GM12873 (cell line): ENCODE measurements at regions not wholly inside any gene's neighbourhood (a gene's known extent, or its start where the extent isn't known, plus 50 kb on each side); places are given as distances from the start of the nearest gene placed in this dataset.

Experiments
- TF ChIP-seq, protein P1 (sequence below): IDR thresholded peaks from 2 replicates; pipeline ENCODE4 v1.5.1; 2012; ENCODE audit warnings: low read depth, mild to moderate bottlenecking, moderate library complexity, low read length, control low read depth; ENCODE audit not compliant: insufficient read depth; ENCODE audit errors: missing control alignments

DNA sequence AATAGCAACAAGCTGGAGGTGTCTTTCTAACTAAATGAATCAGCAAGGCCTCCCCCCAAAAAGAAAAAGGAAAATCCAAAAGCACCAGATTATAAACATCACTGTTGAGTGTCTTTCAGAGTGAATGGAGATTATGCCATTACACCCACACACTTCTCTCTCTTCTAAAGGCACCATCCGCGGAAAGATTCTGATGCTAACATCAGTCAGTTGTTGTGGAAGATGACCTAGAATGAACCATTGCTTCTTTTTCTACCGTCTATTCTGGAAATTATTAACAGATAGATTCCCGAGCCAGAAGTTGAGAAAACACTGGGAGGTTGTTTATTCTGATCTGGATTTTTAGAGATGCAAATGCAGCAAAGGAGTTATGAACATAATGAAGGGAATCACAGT is 60.9 kb upstream of the FAM20A start:
- TF ChIP-seq, protein P1, sequence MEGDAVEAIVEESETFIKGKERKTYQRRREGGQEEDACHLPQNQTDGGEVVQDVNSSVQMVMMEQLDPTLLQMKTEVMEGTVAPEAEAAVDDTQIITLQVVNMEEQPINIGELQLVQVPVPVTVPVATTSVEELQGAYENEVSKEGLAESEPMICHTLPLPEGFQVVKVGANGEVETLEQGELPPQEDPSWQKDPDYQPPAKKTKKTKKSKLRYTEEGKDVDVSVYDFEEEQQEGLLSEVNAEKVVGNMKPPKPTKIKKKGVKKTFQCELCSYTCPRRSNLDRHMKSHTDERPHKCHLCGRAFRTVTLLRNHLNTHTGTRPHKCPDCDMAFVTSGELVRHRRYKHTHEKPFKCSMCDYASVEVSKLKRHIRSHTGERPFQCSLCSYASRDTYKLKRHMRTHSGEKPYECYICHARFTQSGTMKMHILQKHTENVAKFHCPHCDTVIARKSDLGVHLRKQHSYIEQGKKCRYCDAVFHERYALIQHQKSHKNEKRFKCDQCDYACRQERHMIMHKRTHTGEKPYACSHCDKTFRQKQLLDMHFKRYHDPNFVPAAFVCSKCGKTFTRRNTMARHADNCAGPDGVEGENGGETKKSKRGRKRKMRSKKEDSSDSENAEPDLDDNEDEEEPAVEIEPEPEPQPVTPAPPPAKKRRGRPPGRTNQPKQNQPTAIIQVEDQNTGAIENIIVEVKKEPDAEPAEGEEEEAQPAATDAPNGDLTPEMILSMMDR, result no peak

DNA sequence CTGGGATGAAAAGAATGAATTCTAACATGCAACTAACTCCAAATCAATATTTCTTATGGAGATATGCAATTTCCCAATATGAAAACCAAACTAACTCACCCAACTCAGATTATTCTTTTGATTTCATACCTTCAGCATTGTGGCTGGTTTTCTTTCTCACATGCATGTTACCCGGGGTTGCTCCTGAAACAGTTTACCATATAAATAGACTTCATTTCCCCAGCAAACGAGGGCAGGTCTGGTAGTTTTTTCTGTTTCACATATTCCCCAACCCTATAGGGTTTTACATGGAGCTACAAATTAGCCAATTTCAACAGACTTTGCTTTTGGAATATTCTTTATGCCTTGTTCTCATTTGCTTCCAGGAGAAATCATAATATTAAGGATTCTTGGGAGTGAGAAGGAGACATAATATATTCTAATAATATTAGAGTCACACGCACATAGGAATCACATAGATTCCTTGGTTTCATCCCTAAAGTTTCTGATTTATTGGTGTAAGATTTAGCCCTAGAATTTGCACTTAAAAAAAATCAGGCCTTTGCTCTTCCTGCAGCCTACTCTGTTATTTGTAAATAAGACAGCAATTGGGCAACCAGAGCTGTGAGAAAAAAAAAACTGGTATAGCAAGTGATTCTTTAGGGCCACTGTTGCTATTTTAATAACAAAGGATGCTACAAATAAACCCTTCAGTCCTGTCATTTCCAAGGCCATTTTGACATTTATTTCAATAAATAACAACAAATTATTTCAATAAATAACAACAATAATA is 60.3 kb upstream of the FAM20A start:
- TF ChIP-seq, protein P1, result no peak

DNA sequence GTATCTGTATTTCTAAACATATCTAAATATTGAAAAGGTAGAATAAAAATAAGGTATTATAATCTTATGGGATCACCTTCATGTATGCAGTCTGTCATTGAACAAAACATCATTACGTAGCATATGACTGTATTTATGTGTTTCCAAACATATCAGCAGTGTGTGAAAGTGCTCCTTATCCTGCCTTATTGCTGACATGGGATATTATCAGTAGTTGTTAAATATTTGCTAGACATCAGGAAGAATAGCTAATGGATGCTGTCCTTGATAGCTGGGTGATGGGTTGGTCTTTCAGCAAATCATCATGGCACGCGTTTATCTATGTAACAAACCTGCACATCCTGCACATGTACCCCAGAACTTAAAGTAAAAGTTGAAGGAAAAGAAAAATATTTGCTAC is 59.1 kb upstream of the FAM20A start:
- TF ChIP-seq, protein P1, result no peak

DNA sequence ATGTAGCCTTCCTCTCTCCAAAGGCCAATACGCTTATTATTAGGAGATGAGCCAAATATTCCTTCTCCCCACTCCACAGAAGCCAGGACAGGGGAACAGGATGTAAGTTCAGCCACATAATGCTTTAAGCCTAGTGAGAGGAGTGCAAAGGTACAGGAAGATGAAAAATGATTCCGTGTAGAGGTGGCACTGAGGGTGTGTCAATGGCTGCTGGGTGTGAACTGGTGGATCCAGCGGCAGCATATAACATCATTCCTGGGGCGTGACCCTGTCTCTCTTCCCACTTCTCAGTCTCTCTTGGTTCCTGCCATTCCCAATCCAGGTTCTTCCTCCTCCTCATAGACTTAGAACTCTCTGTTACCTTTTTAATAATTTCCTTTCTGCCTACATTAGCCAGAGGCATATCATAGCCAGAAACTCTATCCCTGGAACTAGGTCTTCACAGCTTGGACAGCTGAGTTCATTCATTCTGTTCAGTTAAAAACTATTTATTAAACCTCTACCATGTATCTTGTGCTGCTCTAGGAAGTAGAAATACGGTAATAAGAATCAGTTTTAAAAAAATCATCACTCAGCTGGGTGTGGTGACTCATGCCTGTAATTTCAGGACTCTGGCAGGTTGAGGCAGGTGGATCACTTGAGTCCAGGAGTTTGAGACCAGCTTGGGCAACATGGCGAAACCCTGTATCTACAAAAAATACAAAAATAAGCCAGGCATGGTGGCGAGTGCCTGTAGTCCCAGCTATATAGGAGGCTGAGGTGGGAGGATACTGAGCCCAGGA is 58.0 kb upstream of the FAM20A start:
- TF ChIP-seq, protein P1, result no peak

DNA sequence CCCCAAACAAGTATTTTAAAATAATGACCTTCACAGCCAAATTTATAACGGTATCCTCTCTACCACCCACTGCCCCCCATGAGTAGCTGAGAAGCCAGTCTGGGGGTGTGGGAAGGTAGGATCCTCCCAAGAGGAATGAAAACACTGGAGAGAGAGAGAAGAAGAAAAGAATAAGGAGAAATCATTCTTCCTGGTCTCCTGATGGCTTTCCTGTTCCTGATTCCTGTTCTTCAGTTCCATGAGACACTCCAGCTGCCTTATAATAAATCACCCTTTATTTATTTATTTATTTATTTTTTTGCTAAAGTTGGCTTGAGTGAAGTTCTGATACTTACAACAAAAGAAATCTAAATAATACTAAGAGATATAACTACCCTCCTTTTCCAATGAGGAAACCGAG is 56.4 kb upstream of the FAM20A start:
- TF ChIP-seq, protein P1, result no peak

DNA sequence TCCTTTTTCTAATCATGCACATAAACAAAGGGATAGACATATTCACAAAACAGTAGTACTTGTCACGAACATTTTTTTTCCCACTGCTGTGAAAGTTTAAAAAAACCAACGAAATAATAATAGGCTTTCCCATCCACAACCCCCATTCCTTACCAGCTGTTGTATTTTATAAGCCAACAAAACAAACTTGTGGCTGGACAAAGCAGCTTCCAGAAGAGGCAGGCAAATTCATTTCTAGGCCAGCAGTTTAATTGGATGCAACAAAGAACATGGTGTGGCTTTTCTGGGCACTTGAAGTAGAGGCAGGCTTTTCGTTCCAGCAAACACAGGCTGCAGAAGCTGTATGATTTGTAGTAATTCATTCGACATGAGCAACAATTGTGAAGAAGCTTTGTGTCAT is 56.0 kb upstream of the FAM20A start:
- TF ChIP-seq, protein P1, result no peak

DNA sequence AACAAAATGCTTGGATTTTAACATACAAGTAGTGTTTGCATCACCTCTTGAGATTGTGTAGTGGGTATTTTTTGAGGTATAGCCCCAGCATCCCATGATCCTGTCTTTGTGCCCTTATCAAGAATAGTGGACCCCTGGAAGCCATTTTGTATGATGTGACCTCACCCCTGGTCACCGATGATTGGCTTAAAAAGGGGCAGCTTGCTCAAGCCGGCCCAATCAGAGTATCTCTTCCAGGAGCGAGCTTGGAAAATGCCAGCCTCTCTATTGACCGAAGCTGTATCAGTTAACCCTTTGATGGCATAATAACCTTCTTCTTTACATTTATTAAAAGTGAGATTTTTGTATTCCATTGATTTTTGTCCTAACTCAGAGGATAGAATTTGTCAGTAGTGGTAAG is 55.5 kb upstream of the FAM20A start:
- TF ChIP-seq, protein P1, result no peak
